22Rv1 (cell line): ENCODE measurements at regions not wholly inside any gene's neighbourhood (a gene's known extent, or its start where the extent isn't known, plus 50 kb on each side); places are given as distances from the start of the nearest gene placed in this dataset.

Experiments used
- CTCF ChIP-seq: fragments of 450-650 bp; IDR thresholded peaks from 2 replicates; pipeline ENCODE4 v1.5.1; 2017; ENCODE audit warnings: mild to moderate bottlenecking
- ZFX ChIP-seq: fragments of 450-650 bp; IDR thresholded peaks from 2 replicates; pipeline ENCODE4 v1.6.1; 2017; ENCODE audit warnings: antibody characterized with exemption, borderline replicate concordance

GRCh38 chr4:148540622-148541326 lies 98.6 kb upstream of the NR3C2 start:
- TF ChIP-seq CTCF = no peak
- no peak for TF ChIP-seq ZFX
